Lung (tissue), 11 donors: ENCODE measurements at regions not wholly inside any gene's neighbourhood (a gene's known extent, or its start where the extent isn't known, plus 50 kb on each side); places are given as distances from the start of the nearest gene placed in this dataset.

Source experiments
- ATAC-seq: fragments of 200-7000 bp; cut with Tn5 transposase; one replicate; pipeline ENCODE4 v1.9.1; 2020; ENCODE audit warnings: moderate number of reproducible peaks; ENCODE audit not compliant: insufficient read depth, low FRiP score
- DNase-seq, 3 donors: peaks; one replicate each; pipeline ENCODE4 v3.0.0-alpha.2; 2013 to 2017
- H3K27ac ChIP-seq, 2 donors: one replicate each; pipeline ENCODE4 v1.5.1; 2013; ENCODE audit warnings: mild to moderate bottlenecking in 2 of 2, moderate library complexity in 2 of 2, control low read depth in 1 of 2, inconsistent platforms in 1 of 2, low read depth in 1 of 2, low read length in 1 of 2
- H3K27me3 ChIP-seq, 3 donors: one replicate each; pipeline ENCODE4 v1.5.1; 2013; ENCODE audit warnings: low read length in 2 of 3; ENCODE audit not compliant: control insufficient read depth in 3 of 3, insufficient read depth in 3 of 3
- H3K36me3 ChIP-seq, 4 donors: one replicate each; pipeline ENCODE4 v1.5.1; 2013; ENCODE audit warnings: low read length in 4 of 4, mild to moderate bottlenecking in 1 of 4, moderate library complexity in 1 of 4; ENCODE audit not compliant: control insufficient read depth in 4 of 4, insufficient read depth in 4 of 4
- H3K4me1 ChIP-seq, 5 donors: one replicate each; pipeline ENCODE4 v1.5.1; 2013; ENCODE audit warnings: low read length in 5 of 5, mild to moderate bottlenecking in 2 of 5, moderate library complexity in 1 of 5; ENCODE audit not compliant: control insufficient read depth in 5 of 5, insufficient read depth in 5 of 5
- H3K4me3 ChIP-seq: one replicate; pipeline ENCODE4 v1.5.1; 2013; ENCODE audit warnings: mild to moderate bottlenecking, control low read depth, moderate library complexity
- H3K9ac ChIP-seq, 2 donors: one replicate each; pipeline ENCODE4 v1.5.1; 2013; ENCODE audit warnings: low read length in 2 of 2, control low read depth in 1 of 2; ENCODE audit not compliant: insufficient read depth in 1 of 2
- H3K9me3 ChIP-seq, 4 donors: one replicate each; pipeline ENCODE4 v1.5.1; 2013; ENCODE audit warnings: low read length in 3 of 4, mild to moderate bottlenecking in 1 of 4, moderate library complexity in 1 of 4; ENCODE audit not compliant: control insufficient read depth in 4 of 4, insufficient read depth in 3 of 4
- CTCF ChIP-seq: IDR thresholded peaks from 2 replicates; pipeline ENCODE4 v1.5.1; 2012; ENCODE audit warnings: mild to moderate bottlenecking; ENCODE audit errors: control extremely low read depth, extremely low read depth
- WGBS, 2 donors: extraction: QIAGEN DNeasy Blood & Tissue Kit; methylation state at CpG; one replicate each; pipeline ENCODE4 v1.1.7; 2013; 5-methylcytosine and 5-hydroxymethylcytosine counted together
- donor health status: control.
- donor health status: control.
- donor health status: Bipolar disorder and iron deficiency.
- donor health status: healthy.
- donor health status: DM: yes; HTN: yes; CAD: no.

GRCh38 chr16:80440667-80441066 lies 100.1 kb upstream of the DYNLRB2 start:
- peaks cover 0 to 3% (median 0%) of the 10 kb centered on the region in 5 donors for H3K4me1 ChIP-seq
- H3K9me3 ChIP-seq, result no peaks in the 10 kb centered on the region
- no peak overlapping the region for H3K4me3 ChIP-seq
- ATAC-seq, result no peak
- peak in 1 of 3 donors; percentile 32 for DNase-seq
- no peak for TF ChIP-seq CTCF
- no peak overlapping the region for H3K27ac ChIP-seq
- H3K9ac ChIP-seq, result no peak overlapping the region
- no peaks in the 10 kb centered on the region for H3K27me3 ChIP-seq
- 24 to 51% methylated on average over 2 of the region's 2 CpGs for WGBS, 2 donors
- H3K36me3 ChIP-seq, result no peaks in the 10 kb centered on the region

GRCh38 chr16:80437707-80438106 lies 103.1 kb upstream of the DYNLRB2 start:
- Histone ChIP-seq H3K27me3 (no peaks in the 10 kb centered on the region), H3K27ac (no peak overlapping the region), H3K36me3 (no peaks in the 10 kb centered on the region), H3K4me3 (no peak overlapping the region), H3K4me1 (peaks cover 0 to 3% (median 0%) of the 10 kb centered on the region in 5 donors), H3K9ac (no peak overlapping the region), H3K9me3 (no peaks in the 10 kb centered on the region)
- 89 to 95% methylated on average over 2 of the region's 2 CpGs for WGBS, 2 donors
- no peak for ATAC-seq
- TF ChIP-seq CTCF, result no peak
- no peak for DNase-seq

- DNase-seq (no peak), ATAC-seq (no peak)
- no peaks in the 10 kb centered on the region for H3K9me3 ChIP-seq
- H3K27ac ChIP-seq, result no peak overlapping the region
- TF ChIP-seq CTCF, result no peak
- H3K4me3 ChIP-seq, result no peak overlapping the region
- no peak overlapping the region for H3K9ac ChIP-seq
- no peaks in the 10 kb centered on the region for H3K36me3 ChIP-seq
- H3K27me3 ChIP-seq, result no peaks in the 10 kb centered on the region
- H3K4me1 ChIP-seq, result peaks cover 0 to 3% (median 0%) of the 10 kb centered on the region in 5 donors
Observed at GRCh38 chr16:80436510-80436909, 104.3 kb upstream of the DYNLRB2 start.

GRCh38 chr16:80433623-80434022 lies 107.2 kb upstream of the DYNLRB2 start:
- Histone ChIP-seq H3K9ac (no peak overlapping the region), H3K4me3 (no peak overlapping the region), H3K4me1 (peaks cover 0 to 1% (median 0%) of the 10 kb centered on the region in 5 donors), H3K27me3 (no peaks in the 10 kb centered on the region), H3K27ac (no peak overlapping the region), H3K36me3 (no peaks in the 10 kb centered on the region), H3K9me3 (no peaks in the 10 kb centered on the region)
- WGBS, 2 donors, result 76 to 80% methylated on average over 2 of the region's 2 CpGs
- TF ChIP-seq CTCF, result no peak
- DNase-seq, result no peak
- ATAC-seq, result no peak
